Activated naive CD4-positive, alpha-beta T cell treated with anti-CD3 and anti-CD28 coated beads, Interleukin-2, amount 10 ng/mL, durations not matched to agents 7 days and 5 days (primary cell): ENCODE measurements at regions not wholly inside any gene's neighbourhood (a gene's known extent, or its start where the extent isn't known, plus 50 kb on each side); places are given as distances from the start of the nearest gene placed in this dataset.
"Not testable (repeated sequence)": the region's sequence is repeated elsewhere in the genome, so short reads cannot be mapped to it uniquely, and the experiment has no call there.

ENCODE experiments used
- CTCF ChIA-PET: fragments of 350-600 bp; sonication (Branson Sonifier 250); formaldehyde crosslinking; loops from one replicate; lab custom pipeline; 2021; ENCODE audit warnings: antibody characterized with exemption; lab: Charles Lee
- DNase-seq: peaks from one replicate; pipeline ENCODE4 v3.0.0-alpha.2; 2020
- H3K27ac Mint-ChIP-seq: one replicate; pipeline ENCODE4 v1.8.0; 2021; ENCODE audit warnings: mild to moderate bottlenecking, moderate library complexity, mixed read lengths
- H3K27me3 Mint-ChIP-seq: one replicate; pipeline ENCODE4 v1.8.0; 2021; ENCODE audit warnings: mild to moderate bottlenecking, mixed read lengths
- H3K36me3 Mint-ChIP-seq: one replicate; pipeline ENCODE4 v1.8.0; 2021; ENCODE audit warnings: mixed read lengths
- H3K4me1 Mint-ChIP-seq: one replicate; pipeline ENCODE4 v1.8.0; 2021; ENCODE audit warnings: mixed read lengths
- H3K4me3 Mint-ChIP-seq: one replicate; pipeline ENCODE4 v1.8.0; 2021; ENCODE audit warnings: mild to moderate bottlenecking, moderate library complexity, mixed read lengths
- H3K9me3 Mint-ChIP-seq: one replicate; pipeline ENCODE4 v1.8.0; 2021; ENCODE audit warnings: mixed read lengths

DNA sequence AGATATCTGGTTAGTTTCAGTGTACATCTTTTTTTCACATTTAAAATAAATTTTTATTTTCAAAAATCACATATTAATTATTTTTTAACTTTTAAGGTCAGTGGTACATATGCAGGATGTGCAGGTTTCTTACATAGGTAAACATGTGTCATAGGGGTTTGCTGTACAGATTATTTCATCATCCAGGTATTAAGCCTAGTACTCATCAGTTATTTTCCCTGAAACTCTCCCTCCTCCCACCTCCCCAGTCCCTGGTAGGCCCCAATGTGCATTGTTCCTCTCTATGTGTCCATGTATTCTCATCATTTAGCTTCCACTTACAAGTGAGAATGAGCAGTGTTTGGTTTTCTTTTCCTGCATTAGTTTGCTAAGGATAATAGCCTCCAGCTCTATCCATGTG is 323.0 kb downstream of the C7orf25 start:
- H3K9me3 Mint-ChIP-seq, result peaks cover 7% of the 10 kb centered on the region
- CTCF ChIA-PET, result no interaction called here
- H3K4me1 Mint-ChIP-seq, result no peaks in the 10 kb centered on the region
- no peak overlapping the region for H3K4me3 Mint-ChIP-seq
- H3K27ac Mint-ChIP-seq, result no peak overlapping the region
- no peaks in the 10 kb centered on the region for H3K36me3 Mint-ChIP-seq
- no peak for DNase-seq
- no peaks in the 10 kb centered on the region for H3K27me3 Mint-ChIP-seq

DNA sequence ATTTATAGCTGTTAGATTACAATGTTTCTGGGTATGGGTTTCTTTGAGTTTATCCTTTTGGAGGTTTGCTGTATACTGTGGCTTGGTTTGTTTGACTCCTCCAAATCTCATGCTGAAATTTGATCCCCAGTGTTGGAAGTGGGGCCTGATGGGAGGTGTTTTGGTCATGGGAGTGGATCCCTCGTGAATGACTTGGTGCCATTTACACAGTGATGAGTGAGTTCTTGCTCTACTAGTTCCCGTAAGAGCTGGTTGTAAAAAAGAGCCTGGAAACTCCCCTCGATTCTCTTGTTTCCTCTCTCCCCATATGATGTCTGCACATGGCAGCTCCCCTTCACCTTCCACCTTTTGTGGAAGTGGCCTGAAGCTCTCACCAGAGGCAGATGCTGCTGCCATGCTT is 324.1 kb downstream of the C7orf25 start:
- no peaks in the 10 kb centered on the region for H3K4me1 Mint-ChIP-seq
- CTCF ChIA-PET, result no interaction called here
- H3K36me3 Mint-ChIP-seq, result no peaks in the 10 kb centered on the region
- no peak overlapping the region for H3K4me3 Mint-ChIP-seq
- no peaks in the 10 kb centered on the region for H3K27me3 Mint-ChIP-seq
- peaks cover 7% of the 10 kb centered on the region for H3K9me3 Mint-ChIP-seq
- DNase-seq, result no peak
- H3K27ac Mint-ChIP-seq, result no peak overlapping the region

DNA sequence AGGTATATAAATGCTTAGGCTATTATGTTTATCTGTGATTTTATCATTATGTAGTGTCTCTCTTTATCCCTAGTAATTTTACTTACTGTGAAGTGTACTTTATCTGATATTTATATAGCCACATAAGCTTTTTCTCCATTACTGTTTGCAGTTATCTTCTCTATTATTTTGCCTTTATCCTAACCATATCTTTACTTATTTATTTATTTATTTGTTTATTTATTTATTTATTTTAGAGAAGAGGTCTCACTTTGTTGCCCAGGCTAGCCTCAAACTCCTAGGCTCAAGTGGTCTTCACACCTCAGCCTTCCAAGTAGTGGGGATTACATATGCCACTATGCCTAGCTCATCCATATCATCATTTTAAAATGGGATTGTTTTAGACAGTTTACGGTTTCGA is 331.8 kb downstream of the C7orf25 start:
- DNase-seq, result no peak
- CTCF ChIA-PET, result no interaction called here
- H3K27ac Mint-ChIP-seq, result no peak overlapping the region

DNA sequence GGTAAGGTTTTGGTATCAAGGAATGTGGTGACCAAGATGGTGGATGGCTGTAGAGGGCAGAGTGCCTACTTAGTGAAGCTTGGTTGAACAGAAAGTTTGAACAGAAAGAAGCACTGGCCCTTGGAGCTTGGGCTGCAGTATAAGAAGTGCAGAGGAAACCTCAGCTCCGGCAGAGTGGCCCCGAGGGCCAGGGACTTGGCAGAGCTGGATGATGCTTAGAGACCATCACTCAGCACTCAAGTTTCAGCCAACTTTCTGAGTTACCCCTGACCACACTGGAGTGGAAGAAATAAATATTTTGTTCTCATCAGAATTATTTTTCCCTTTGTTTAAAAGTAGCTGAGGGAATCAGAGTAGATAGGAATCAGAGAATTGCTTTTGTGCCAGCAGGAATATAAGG is 336.7 kb downstream of the C7orf25 start:
- Mint-ChIP-seq H3K9me3 (peaks cover 13% of the 10 kb centered on the region), H3K27ac (no peak overlapping the region), H3K27me3 (no peaks in the 10 kb centered on the region), H3K36me3 (no peaks in the 10 kb centered on the region), H3K4me3 (no peak overlapping the region), H3K4me1 (no peaks in the 10 kb centered on the region)
- no peak for DNase-seq
- CTCF ChIA-PET, result no interaction called here

More for the DNA sequence above, 331.8 kb downstream of the C7orf25 start:
- Mint-ChIP-seq H3K36me3 (no peaks in the 10 kb centered on the region), H3K27me3 (no peaks in the 10 kb centered on the region), H3K9me3 (peaks cover 11% of the 10 kb centered on the region), H3K4me3 (no peak overlapping the region), H3K4me1 (no peaks in the 10 kb centered on the region)

DNA sequence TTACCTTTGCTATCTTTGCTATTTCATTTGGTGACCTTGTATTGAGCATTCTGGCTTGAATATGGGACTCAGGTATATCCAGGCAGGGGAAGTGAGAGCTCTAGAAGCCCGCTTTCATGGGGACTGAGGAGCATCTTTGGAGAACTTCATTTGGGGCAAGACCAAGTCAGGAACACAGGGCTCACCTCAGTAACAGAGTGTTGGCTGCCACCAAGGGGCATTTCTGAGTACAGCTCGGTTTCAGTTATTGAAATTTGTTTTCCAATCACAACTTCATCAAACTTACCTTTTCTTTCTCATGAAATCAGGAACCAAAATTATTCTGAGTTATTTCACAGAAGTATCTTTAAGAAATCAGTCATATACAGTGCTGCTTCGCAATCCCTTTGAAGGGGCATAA is 337.2 kb downstream of the C7orf25 start:
- CTCF ChIA-PET, result no interaction called here
- Mint-ChIP-seq H3K36me3 (no peaks in the 10 kb centered on the region), H3K27me3 (no peaks in the 10 kb centered on the region), H3K9me3 (peaks cover 13% of the 10 kb centered on the region), H3K27ac (no peak overlapping the region), H3K4me3 (no peak overlapping the region), H3K4me1 (no peaks in the 10 kb centered on the region)
- no peak for DNase-seq

DNA sequence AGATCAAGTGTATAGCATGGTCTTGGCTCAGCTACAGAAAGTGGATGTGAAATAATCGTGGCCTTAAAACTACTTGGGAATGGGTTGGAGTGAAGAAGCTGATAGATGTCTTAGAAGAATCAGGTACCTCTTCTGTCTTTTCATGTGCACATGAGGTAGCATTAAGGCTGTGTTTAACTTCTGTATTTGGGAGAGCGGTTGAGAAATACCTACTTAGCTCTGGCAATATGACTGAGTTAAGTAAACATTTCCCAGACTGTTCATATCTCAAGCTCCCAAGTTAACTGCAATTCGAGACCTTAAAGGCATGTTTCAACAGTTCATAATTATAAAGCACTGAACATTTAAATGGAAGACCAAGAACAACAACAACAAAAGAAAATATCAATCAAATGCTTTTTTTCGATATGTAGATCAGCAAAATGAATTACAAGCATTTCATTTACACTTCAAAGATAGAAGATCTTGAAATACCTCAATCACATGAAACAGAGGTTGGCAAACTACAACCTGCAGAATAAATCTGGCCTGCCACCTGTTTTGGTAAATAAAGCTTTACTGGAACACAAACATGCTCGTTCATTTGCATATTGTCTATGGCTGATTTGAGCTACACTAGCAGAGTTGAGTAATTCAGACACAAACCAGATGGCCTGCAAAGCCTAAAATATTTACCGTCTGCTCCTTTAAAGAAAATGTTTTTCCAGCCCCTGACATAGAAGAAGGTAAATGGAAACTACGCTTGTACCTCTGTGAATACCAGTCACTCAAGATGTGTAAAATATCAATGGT is 337.1 kb upstream of the GLI3 start:
- no peak overlapping the region for H3K27ac Mint-ChIP-seq
- H3K36me3 Mint-ChIP-seq, result no peaks in the 10 kb centered on the region
- H3K4me3 Mint-ChIP-seq, result no peak overlapping the region
- peaks cover 11% of the 10 kb centered on the region for H3K9me3 Mint-ChIP-seq
- H3K27me3 Mint-ChIP-seq, result no peaks in the 10 kb centered on the region
- no peak for DNase-seq
- CTCF ChIA-PET, result no interaction called here
- no peaks in the 10 kb centered on the region for H3K4me1 Mint-ChIP-seq

DNA sequence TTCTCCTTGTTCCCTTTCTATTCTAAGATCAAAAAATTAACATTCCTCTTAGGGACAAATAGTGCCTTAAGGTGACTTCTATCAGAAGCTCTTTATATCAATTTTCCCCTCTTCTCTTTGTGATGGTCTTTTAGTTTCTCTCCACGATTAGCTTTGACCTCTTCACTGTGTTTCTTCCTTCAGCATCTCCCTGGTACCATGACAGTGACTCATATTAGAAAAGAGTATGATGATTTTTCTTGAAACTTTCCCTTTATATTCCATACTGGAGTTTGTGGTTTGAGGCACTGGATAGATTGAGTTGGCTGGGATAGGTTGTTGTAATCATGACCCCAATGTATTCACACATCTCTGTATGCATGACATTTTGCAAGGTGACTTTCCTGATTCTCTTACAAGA is 335.6 kb upstream of the GLI3 start:
- Mint-ChIP-seq H3K4me3 (no peak overlapping the region), H3K36me3 (no peaks in the 10 kb centered on the region), H3K27ac (no peak overlapping the region), H3K4me1 (no peaks in the 10 kb centered on the region), H3K27me3 (no peaks in the 10 kb centered on the region), H3K9me3 (peaks cover 5% of the 10 kb centered on the region)
- no peak for DNase-seq
- CTCF ChIA-PET, result no interaction called here

DNA sequence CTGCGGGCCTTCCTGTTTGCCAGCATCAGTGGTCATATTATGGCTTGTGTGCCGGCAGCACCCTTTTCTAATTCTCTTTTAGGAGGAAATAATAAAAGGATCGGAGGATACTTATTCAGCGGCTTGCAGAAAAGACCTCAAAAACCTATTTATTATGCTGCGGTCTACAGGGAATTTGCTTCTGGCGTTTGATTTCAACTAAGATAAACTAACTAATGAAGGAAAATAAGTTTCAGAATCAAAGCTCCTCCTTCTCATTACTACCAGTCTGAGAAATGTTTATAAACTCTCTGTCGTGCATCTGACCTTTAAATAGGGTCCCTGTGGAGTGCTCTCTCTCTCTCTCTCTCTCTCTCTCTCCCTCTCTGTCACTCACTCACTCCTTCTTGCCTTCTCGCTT is 335.0 kb upstream of the GLI3 start:
- CTCF ChIA-PET, result interaction anchor here (0.7 kb wide), 1 partner anchor 65 kb away, joined by 3 read pairs; no protein-coding TSS in a partner anchor
- no peaks in the 10 kb centered on the region for H3K4me1 Mint-ChIP-seq
- no peak overlapping the region for H3K27ac Mint-ChIP-seq
- peaks cover 5% of the 10 kb centered on the region for H3K9me3 Mint-ChIP-seq
- DNase-seq, result no peak
- H3K36me3 Mint-ChIP-seq, result no peaks in the 10 kb centered on the region
- H3K4me3 Mint-ChIP-seq, result no peak overlapping the region
- H3K27me3 Mint-ChIP-seq, result no peaks in the 10 kb centered on the region

DNA sequence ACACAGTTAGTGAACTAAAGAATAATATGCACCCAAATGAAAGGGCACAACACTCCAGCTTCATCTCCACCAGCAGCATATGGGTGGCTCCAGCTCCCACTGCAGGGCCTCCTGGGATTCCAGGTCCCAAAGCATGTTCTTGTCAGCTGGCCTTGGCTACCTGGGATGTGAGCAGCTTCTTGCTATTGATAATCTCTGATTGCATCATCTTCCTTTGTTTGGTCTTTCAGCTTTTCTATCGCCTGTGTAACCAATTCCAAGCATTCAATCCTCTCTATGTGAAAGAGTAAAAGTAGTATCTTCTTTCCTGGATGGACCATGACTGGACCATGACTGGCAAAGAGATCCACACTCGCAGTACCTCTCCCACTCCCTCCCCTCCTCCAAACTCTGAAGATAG is 333.9 kb upstream of the GLI3 start:
- Mint-ChIP-seq H3K4me1 (no peaks in the 10 kb centered on the region), H3K27ac (no peak overlapping the region), H3K4me3 (no peak overlapping the region), H3K27me3 (no peaks in the 10 kb centered on the region), H3K36me3 (no peaks in the 10 kb centered on the region), H3K9me3 (peaks cover 5% of the 10 kb centered on the region)
- no peak for DNase-seq
- CTCF ChIA-PET, result no interaction called here

DNA sequence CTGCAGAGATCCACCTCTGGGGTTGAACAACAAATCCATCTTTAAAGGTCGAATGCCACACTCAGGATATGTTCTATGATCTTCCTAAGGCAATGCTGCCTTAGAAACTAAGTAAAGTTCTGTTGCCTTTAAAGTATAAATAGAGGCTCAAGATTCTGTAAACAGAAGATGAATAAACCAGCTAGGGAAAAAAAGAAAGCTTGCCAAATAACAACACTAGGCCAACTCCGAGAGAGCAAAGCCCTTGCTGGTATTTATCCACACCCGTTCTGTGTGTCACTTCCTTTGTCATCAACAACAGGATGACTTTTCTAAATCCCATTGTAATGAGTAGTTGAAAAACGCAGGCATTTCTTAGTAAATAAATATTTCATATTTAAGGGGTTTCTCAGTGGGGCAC is 330.0 kb upstream of the GLI3 start:
- H3K9me3 Mint-ChIP-seq, result peaks cover 10% of the 10 kb centered on the region
- DNase-seq, result no peak
- no peak overlapping the region for H3K27ac Mint-ChIP-seq
- H3K4me3 Mint-ChIP-seq, result no peak overlapping the region
- H3K36me3 Mint-ChIP-seq, result no peaks in the 10 kb centered on the region
- CTCF ChIA-PET, result no interaction called here
- no peaks in the 10 kb centered on the region for H3K27me3 Mint-ChIP-seq
- H3K4me1 Mint-ChIP-seq, result no peaks in the 10 kb centered on the region

DNA sequence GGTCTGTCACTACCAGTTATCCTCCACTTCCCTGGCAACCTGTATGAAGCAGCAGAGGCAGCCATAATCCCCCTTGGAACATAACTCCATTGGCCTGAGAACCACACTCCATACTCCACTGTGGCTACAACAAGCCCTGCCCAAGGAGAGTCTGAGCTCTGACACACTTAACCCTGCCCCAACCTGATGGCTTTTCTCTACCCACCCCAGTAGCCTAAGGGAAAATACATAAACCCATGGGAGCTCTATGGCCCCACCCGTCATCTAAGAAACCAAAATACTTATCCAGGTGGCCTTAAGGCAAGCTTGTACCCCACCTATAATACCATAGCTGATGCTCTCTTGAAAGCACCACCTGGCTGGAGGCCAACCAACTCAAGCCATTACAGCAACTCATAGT is 324.8 kb upstream of the GLI3 start:
- DNase-seq, result no peak
- Mint-ChIP-seq H3K27ac (no peak overlapping the region), H3K4me3 (no peak overlapping the region), H3K9me3 (peaks cover 7% of the 10 kb centered on the region), H3K36me3 (no peaks in the 10 kb centered on the region), H3K27me3 (no peaks in the 10 kb centered on the region), H3K4me1 (no peaks in the 10 kb centered on the region)
- CTCF ChIA-PET, result no interaction called here

DNA sequence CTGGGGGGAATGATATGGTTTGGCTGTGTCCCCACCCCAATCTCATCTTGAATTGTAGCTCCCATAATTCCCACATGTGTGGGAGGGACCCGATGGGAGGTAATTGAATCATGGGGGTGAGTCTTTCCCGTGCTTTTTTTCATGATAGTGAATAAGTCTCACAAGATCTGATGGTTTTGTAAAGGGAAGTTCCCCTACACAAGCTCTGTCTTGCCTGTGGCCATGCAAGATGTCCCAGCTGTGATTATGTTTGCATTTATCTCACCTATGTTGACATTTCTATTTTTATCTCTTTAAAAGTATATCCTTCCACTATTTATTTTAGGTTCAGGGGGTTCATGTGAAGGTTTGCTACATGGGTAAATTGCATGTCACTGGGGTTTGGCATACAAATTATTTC is 323.9 kb upstream of the GLI3 start:
- Mint-ChIP-seq H3K27ac (no peak overlapping the region), H3K9me3 (peaks cover 10% of the 10 kb centered on the region), H3K36me3 (no peaks in the 10 kb centered on the region), H3K4me3 (no peak overlapping the region), H3K4me1 (no peaks in the 10 kb centered on the region), H3K27me3 (no peaks in the 10 kb centered on the region)
- no peak for DNase-seq
- CTCF ChIA-PET, result no interaction called here

DNA sequence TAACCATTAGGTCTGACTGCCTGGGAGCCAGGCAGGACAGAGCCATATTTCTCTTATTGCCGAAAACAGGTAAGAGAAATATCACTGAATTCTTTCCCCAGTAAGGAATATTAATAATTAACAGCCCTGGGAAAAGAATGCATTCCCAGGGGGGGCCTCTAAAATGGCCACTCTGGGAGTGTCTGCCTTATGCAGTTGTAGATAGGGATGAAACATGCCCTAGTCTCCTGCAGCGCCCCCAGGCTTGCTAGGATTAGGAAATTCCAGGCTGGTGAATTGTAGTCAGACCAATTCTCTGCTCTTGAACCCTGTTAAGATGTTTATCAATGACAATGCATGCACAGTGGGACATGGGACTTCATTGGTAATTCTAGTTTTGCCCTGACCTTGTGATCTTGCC is 317.9 kb upstream of the GLI3 start:
- DNase-seq, H3K27me3 Mint-ChIP-seq, H3K4me1 Mint-ChIP-seq, H3K4me3 Mint-ChIP-seq, H3K27ac Mint-ChIP-seq, H3K36me3 Mint-ChIP-seq, CTCF ChIA-PET: not testable (repeated sequence)
- peaks cover 11% of the 10 kb centered on the region for H3K9me3 Mint-ChIP-seq

DNA sequence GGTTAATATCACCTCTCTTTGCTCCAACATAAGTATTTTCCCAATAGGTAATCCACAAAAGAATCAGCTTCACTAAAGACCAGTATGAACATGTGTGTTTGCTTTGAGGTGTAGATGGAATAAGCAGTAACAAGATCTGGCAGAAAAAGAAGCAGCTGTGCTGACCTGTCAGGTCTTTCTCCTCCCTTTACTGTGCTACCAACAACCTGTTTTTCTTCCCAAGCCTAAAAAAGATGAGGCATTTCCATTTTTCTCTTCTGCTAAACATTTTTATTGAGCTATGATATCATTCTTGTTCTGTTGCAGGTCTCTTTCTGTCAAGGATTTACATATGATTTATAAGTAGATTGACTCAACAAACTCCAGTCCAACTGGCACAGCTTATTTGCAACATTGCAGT is 315.2 kb upstream of the GLI3 start:
- no peaks in the 10 kb centered on the region for H3K27me3 Mint-ChIP-seq
- no peaks in the 10 kb centered on the region for H3K4me1 Mint-ChIP-seq
- no peak for DNase-seq
- CTCF ChIA-PET, result no interaction called here
- no peak overlapping the region for H3K4me3 Mint-ChIP-seq
- peaks cover 11% of the 10 kb centered on the region for H3K9me3 Mint-ChIP-seq
- H3K27ac Mint-ChIP-seq, result no peak overlapping the region
- H3K36me3 Mint-ChIP-seq, result no peaks in the 10 kb centered on the region

DNA sequence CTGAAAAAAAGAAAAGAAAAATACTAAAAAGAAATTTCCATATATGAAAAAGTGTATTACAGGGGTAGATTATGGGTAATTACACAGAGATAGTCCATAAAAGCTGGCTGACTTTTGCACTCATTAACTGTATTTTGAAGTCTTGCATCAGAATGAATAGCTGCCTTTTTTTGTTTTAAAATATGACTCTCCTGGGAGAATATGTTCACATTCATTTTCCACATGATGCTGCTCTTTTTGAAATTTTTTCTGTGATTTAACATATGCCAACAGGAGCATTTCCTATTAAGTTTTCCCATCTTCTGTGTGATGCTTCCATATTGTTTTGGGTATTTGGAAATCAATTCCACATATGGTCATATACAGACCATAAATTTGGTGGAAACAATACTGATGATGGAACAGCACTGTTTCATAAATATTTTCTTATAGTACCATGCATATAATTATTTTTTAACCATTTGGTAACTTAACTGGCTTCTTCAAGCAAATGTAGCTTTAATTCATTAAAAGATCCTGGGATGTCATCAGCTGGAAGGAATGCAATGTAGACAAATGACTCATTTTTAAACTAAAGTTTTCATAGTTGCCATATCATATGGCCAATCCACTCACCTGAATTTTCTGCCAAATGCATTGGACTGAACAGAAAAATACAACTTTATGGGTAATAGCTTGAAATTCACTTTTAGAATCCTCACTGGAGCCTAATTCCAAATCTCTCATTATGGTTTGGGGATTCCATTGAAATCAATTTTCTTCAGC is 313.9 kb upstream of the GLI3 start:
- H3K27ac Mint-ChIP-seq, result no peak overlapping the region
- CTCF ChIA-PET, result no interaction called here
- no peak overlapping the region for H3K4me3 Mint-ChIP-seq
- H3K9me3 Mint-ChIP-seq, result peaks cover 9% of the 10 kb centered on the region
- DNase-seq, result no peak
- H3K27me3 Mint-ChIP-seq, result no peaks in the 10 kb centered on the region
- H3K4me1 Mint-ChIP-seq, result no peaks in the 10 kb centered on the region
- H3K36me3 Mint-ChIP-seq, result no peaks in the 10 kb centered on the region
